GM10266 (cell line): ENCODE measurements at regions not wholly inside any gene's neighbourhood (a gene's known extent, or its start where the extent isn't known, plus 50 kb on each side); places are given as distances from the start of the nearest gene placed in this dataset.

Experiments
- DNase-seq: peaks from one replicate; pipeline ENCODE4 v3.0.0; 2012; ENCODE audit errors: extremely low spot score
- CTCF ChIP-seq: IDR thresholded peaks from 2 replicates; pipeline ENCODE4 v1.5.1; 2012; ENCODE audit warnings: mild to moderate bottlenecking, low read depth; ENCODE audit not compliant: control insufficient read depth, insufficient read depth; ENCODE audit errors: missing control alignments

GRCh38 chr1:212190169-212190568 is 95.0 kb upstream of the PPP2R5A start:
- no peak for TF ChIP-seq CTCF
- no peak for DNase-seq

GRCh38 chr1:212192261-212192998 is 92.8 kb upstream of the PPP2R5A start:
- DNase-seq: no peak
- TF ChIP-seq CTCF: no peak

GRCh38 chr1:212196355-212196754 is 88.9 kb upstream of the PPP2R5A start:
- no peak for TF ChIP-seq CTCF
- no peak for DNase-seq

- no peak for TF ChIP-seq CTCF
- no peak for DNase-seq
These were observed 83.7 kb upstream of the PPP2R5A start for GRCh38 chr1:212201461-212201860.

- no peak for DNase-seq
- TF ChIP-seq CTCF: no peak
These were observed 81.6 kb upstream of the PPP2R5A start for GRCh38 chr1:212203630-212204029.

GRCh38 chr1:212205006-212205405 is 80.2 kb upstream of the PPP2R5A start:
- no peak for DNase-seq
- no peak for TF ChIP-seq CTCF

GRCh38 chr1:212205843-212206242 is 79.4 kb upstream of the PPP2R5A start:
- no peak for TF ChIP-seq CTCF
- DNase-seq: no peak
